ENCODE measurements at regions not wholly inside any gene's neighbourhood (a gene's known extent, or its start where the extent isn't known, plus 50 kb on each side); places are given as distances from the start of the nearest gene placed in this dataset.

- TF ChIP-seq CTCF (conservative IDR thresholded peaks at IDR 0.05) (no peak), ZFX (IDR thresholded peaks at IDR 0.05) (no peak)
Measured at GRCh38 chr7:79880312-79880711, 254.3 kb upstream of the GNAI1 start.

Data from C4-2B (cell line).